BLaER1 treated with 17β-estradiol and CSF1 and Interleukin-3, amounts not matched to agents 10 nM and 100 nM (cell line): ENCODE measurements at regions not wholly inside any gene's neighbourhood (a gene's known extent, or its start where the extent isn't known, plus 50 kb on each side); places are given as distances from the start of the nearest gene placed in this dataset.
A peak's percentile ranks its signal among the peaks of the same experiment; 100 is the strongest.

ENCODE experiments used
- H3K27ac ChIP-seq, 11 experiments: shearing (Covaris generic); formaldehyde crosslinking; 2 replicates each; pipeline ENCODE4 v1.8.1; 2022
- H3K27me3 ChIP-seq, 11 experiments: shearing (Covaris generic); formaldehyde crosslinking; 2 replicates each; pipeline ENCODE4 v1.8.1; 2022
- H3K36me3 ChIP-seq, 11 experiments: shearing (Covaris generic); formaldehyde crosslinking; 2 replicates each; pipeline ENCODE4 v1.8.1; 2022
- H3K4me1 ChIP-seq, 10 experiments: shearing (Covaris generic); formaldehyde crosslinking; 2 replicates each; pipeline ENCODE4 v1.8.1; 2022
- H3K4me2 ChIP-seq, 11 experiments: shearing (Covaris generic); formaldehyde crosslinking; 2 replicates each; pipeline ENCODE4 v1.8.1; 2022
- H3K4me3 ChIP-seq, 10 experiments: shearing (Covaris generic); formaldehyde crosslinking; 2 replicates each; pipeline ENCODE4 v1.8.1; 2022
- H3K9ac ChIP-seq, 11 experiments: shearing (Covaris generic); formaldehyde crosslinking; 2 replicates each; pipeline ENCODE4 v1.8.1; 2022
- H3K9me3 ChIP-seq, 11 experiments: shearing (Covaris generic); formaldehyde crosslinking; replicated peaks in 1 of 11; 2 replicates each; pipeline ENCODE4 v1.8.1; 2022
- H4K20me1 ChIP-seq, 11 experiments: shearing (Covaris generic); formaldehyde crosslinking; 2 replicates each; pipeline ENCODE4 v1.8.1; 2022
- Cebpa-rat ChIP-seq, 11 experiments: shearing (Covaris generic); IDR thresholded peaks; 2 replicates each; pipeline ENCODE4 v1.8.1; 2022

GRCh38 chr3:157958457-157958856, 147.8 kb downstream of the SHOX2 start:
- no peak for TF ChIP-seq Cebpa-rat (IDR thresholded peaks at IDR 0.05)

GRCh38 chr3:157956850-157957249, 149.4 kb downstream of the SHOX2 start:
- no peaks in the 10 kb centered on the region for H3K27me3 ChIP-seq
- TF ChIP-seq Cebpa-rat (IDR thresholded peaks at IDR 0.05), result no peak
- no peak overlapping the region for H3K9ac ChIP-seq
- H3K9me3 ChIP-seq, result peaks cover 0 to 12% (median 0%) of the 10 kb centered on the region in 11 experiments; a peak in 1 of 22 replicates
- no peak overlapping the region for H3K27ac ChIP-seq
- H3K36me3 ChIP-seq, result no peaks in the 10 kb centered on the region
- H3K4me3 ChIP-seq, result no peak overlapping the region
- H3K4me2 ChIP-seq, result no peak overlapping the region
- no peaks in the 10 kb centered on the region for H3K4me1 ChIP-seq
- no peaks in the 10 kb centered on the region for H4K20me1 ChIP-seq

More at GRCh38 chr3:157958457-157958856, 147.8 kb downstream of the SHOX2 start:
- H3K27ac ChIP-seq, result no peak overlapping the region
- no peak overlapping the region for H3K9ac ChIP-seq
- H3K9me3 ChIP-seq, result peaks cover 0 to 12% (median 0%) of the 10 kb centered on the region in 11 experiments; a peak in 1 of 22 replicates
- no peaks in the 10 kb centered on the region for H4K20me1 ChIP-seq
- no peak overlapping the region for H3K4me2 ChIP-seq
- no peaks in the 10 kb centered on the region for H3K27me3 ChIP-seq
- H3K4me3 ChIP-seq, result no peak overlapping the region
- H3K36me3 ChIP-seq, result no peaks in the 10 kb centered on the region
- no peaks in the 10 kb centered on the region for H3K4me1 ChIP-seq

- Histone ChIP-seq H3K4me2 (no peak overlapping the region), H3K27ac (no peak overlapping the region), H3K4me3 (no peak overlapping the region), H3K9me3 (peaks cover 0 to 12% (median 0%) of the 10 kb centered on the region in 11 experiments; a peak in 1 of 22 replicates), H3K9ac (no peak overlapping the region), H4K20me1 (no peaks in the 10 kb centered on the region), H3K36me3 (no peaks in the 10 kb centered on the region), H3K27me3 (no peaks in the 10 kb centered on the region), H3K4me1 (no peaks in the 10 kb centered on the region)
- TF ChIP-seq Cebpa-rat (IDR thresholded peaks at IDR 0.05), result no peak
Measured at GRCh38 chr3:157956176-157956575, 150.0 kb downstream of the SHOX2 start.

- no peaks in the 10 kb centered on the region for H4K20me1 ChIP-seq
- H3K4me1 ChIP-seq, result peaks cover 6 to 16% (median 12%) of the 10 kb centered on the region in 10 experiments; a peak in 17 of 20 replicates
- no peak overlapping the region for H3K27ac ChIP-seq
- H3K9ac ChIP-seq, result no peak overlapping the region
- H3K4me3 ChIP-seq, result no peak overlapping the region
- H3K9me3 ChIP-seq, result no peaks in the 10 kb centered on the region
- TF ChIP-seq Cebpa-rat (IDR thresholded peaks at IDR 0.05), result no peak
- no peaks in the 10 kb centered on the region for H3K27me3 ChIP-seq
- no peak overlapping the region for H3K4me2 ChIP-seq
- H3K36me3 ChIP-seq, result no peaks in the 10 kb centered on the region
Measured at GRCh38 chr3:157953565-157953964, 152.7 kb downstream of the SHOX2 start.

GRCh38 chr3:157948605-157949383, 157.4 kb downstream of the SHOX2 start:
- Histone ChIP-seq H3K27ac (no peak overlapping the region), H3K4me1 (peaks cover 6 to 19% (median 13%) of the 10 kb centered on the region in 10 experiments; a peak in 17 of 20 replicates), H4K20me1 (no peaks in the 10 kb centered on the region), H3K36me3 (no peaks in the 10 kb centered on the region), H3K9ac (peak overlapping the region in 1 of 11 experiments; percentile 27; a peak in 1 of 22 replicates), H3K27me3 (no peaks in the 10 kb centered on the region), H3K4me2 (peak overlapping the region; percentile 23 to 84 (median 62); a peak in 20 of 22 replicates), H3K4me3 (peak overlapping the region in 1 of 10 experiments; percentile 36; a peak in 1 of 20 replicates), H3K9me3 (no peaks in the 10 kb centered on the region)
- no peak for TF ChIP-seq Cebpa-rat (IDR thresholded peaks at IDR 0.05)

- Histone ChIP-seq H3K9ac (no peak overlapping the region), H3K27me3 (no peaks in the 10 kb centered on the region)
Measured at GRCh38 chr3:157939166-157939565, 167.1 kb downstream of the SHOX2 start.

GRCh38 chr3:157938154-157938779, 168.0 kb downstream of the SHOX2 start:
- no peak for TF ChIP-seq Cebpa-rat (IDR thresholded peaks at IDR 0.05)

More at GRCh38 chr3:157939166-157939565, 167.1 kb downstream of the SHOX2 start:
- Histone ChIP-seq H3K4me1 (no peaks in the 10 kb centered on the region), H3K9me3 (no peaks in the 10 kb centered on the region), H3K36me3 (no peaks in the 10 kb centered on the region), H4K20me1 (no peaks in the 10 kb centered on the region), H3K4me3 (no peak overlapping the region), H3K4me2 (no peak overlapping the region), H3K27ac (no peak overlapping the region)
- no peak for TF ChIP-seq Cebpa-rat (IDR thresholded peaks at IDR 0.05)

GRCh38 chr3:157931517-157931916, 174.7 kb downstream of the SHOX2 start:
- H3K4me2 ChIP-seq, result no peak overlapping the region

More at GRCh38 chr3:157938154-157938779, 168.0 kb downstream of the SHOX2 start:
- no peak overlapping the region for H3K9ac ChIP-seq
- H4K20me1 ChIP-seq, result no peaks in the 10 kb centered on the region
- H3K4me2 ChIP-seq, result no peak overlapping the region
- no peak overlapping the region for H3K27ac ChIP-seq
- no peaks in the 10 kb centered on the region for H3K27me3 ChIP-seq
- no peaks in the 10 kb centered on the region for H3K4me1 ChIP-seq
- H3K36me3 ChIP-seq, result no peaks in the 10 kb centered on the region
- no peak overlapping the region for H3K4me3 ChIP-seq
- no peaks in the 10 kb centered on the region for H3K9me3 ChIP-seq

GRCh38 chr3:157930000-157930780, 176.0 kb downstream of the SHOX2 start:
- no peaks in the 10 kb centered on the region for H3K36me3 ChIP-seq
- peaks cover 0 to 6% (median 0%) of the 10 kb centered on the region in 11 experiments; a peak in 3 of 22 replicates for H3K9me3 ChIP-seq
- no peak overlapping the region for H3K27ac ChIP-seq
- no peaks in the 10 kb centered on the region for H4K20me1 ChIP-seq
- no peaks in the 10 kb centered on the region for H3K27me3 ChIP-seq
- no peak overlapping the region for H3K4me3 ChIP-seq
- H3K4me1 ChIP-seq, result no peaks in the 10 kb centered on the region
- H3K9ac ChIP-seq, result no peak overlapping the region
- no peak for TF ChIP-seq Cebpa-rat (IDR thresholded peaks at IDR 0.05)
- no peak overlapping the region for H3K4me2 ChIP-seq

More at GRCh38 chr3:157931517-157931916, 174.7 kb downstream of the SHOX2 start:
- Histone ChIP-seq H3K4me3 (no peak overlapping the region), H3K36me3 (no peaks in the 10 kb centered on the region), H3K27me3 (no peaks in the 10 kb centered on the region), H3K9ac (no peak overlapping the region), H4K20me1 (no peaks in the 10 kb centered on the region), H3K9me3 (peaks cover 0 to 6% (median 0%) of the 10 kb centered on the region in 11 experiments; a peak in 3 of 22 replicates), H3K4me1 (no peaks in the 10 kb centered on the region), H3K27ac (no peak overlapping the region)
- no peak for TF ChIP-seq Cebpa-rat (IDR thresholded peaks at IDR 0.05)
